Fibroblast of skin of right quadriceps (primary cell): ENCODE measurements at regions not wholly inside any gene's neighbourhood (a gene's known extent, or its start where the extent isn't known, plus 50 kb on each side); places are given as distances from the start of the nearest gene placed in this dataset.
"Not testable (repeated sequence)": the region's sequence is repeated elsewhere in the genome, so short reads cannot be mapped to it uniquely, and the experiment has no call there.

Source experiments
- DNase-seq: peaks from one replicate; pipeline ENCODE4 v3.0.0-alpha.2; 2013

DNA sequence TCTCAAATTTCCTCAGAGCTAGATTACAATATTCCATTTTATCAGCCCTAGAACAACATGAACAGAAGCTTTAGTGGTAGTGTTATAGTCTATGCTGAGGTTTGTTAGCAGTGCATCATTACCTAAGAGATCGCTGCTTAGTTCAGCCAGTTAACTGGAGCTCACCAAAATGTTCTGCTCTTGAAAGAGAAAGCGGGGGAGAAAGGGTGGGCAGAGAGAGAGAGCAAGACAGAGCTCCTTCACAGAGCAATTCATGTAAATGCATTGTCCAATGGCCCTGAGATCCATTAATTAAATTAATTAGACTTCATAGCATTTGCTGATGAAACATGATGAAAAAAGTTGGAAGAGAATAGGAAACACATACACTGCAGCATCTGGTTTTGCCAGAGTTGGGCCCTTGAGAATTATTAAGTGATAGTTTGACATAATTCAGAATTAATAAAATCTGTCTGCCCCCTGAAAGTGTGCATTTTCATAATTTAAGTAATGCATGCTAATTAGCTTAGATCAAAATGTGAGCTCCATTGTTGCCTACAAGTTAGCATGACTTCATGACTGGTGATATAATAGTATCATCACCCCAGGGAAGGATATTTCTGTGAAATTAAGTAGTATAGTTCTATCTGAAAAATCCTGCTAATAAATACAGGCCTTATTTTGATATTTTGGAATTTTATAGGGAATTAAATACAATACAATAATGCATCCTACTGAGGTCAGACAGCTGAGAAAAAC lies 86.9 kb upstream of the LYSMD4 start:
- DNase-seq, result no peak

- DNase-seq, result no peak
Measured at GRCh38 chr15:99818872-99819271, 85.6 kb upstream of the LYSMD4 start.

DNA sequence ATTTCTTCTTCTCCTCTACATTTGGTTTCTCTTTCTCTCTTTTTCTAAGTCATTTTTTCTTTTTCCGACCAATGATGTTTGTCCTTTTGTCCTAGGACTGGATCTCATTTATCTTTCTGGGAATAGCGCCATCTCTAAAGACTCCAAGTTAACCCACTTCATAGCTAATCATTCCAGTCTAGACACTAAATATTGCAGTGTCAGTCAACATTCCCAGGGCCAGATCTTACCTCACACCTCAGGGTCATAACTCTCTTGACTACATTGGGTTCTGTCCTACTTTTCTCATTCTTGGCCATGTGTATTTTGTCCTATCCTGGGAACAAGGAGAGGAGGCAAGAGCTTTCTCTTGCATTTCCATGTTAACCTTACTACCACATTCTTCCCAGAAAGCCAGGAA lies 83.6 kb upstream of the LYSMD4 start:
- not testable (repeated sequence) for DNase-seq

- DNase-seq, result not testable (repeated sequence)
Measured at GRCh38 chr15:99810663-99811062, 77.4 kb upstream of the LYSMD4 start.

DNA sequence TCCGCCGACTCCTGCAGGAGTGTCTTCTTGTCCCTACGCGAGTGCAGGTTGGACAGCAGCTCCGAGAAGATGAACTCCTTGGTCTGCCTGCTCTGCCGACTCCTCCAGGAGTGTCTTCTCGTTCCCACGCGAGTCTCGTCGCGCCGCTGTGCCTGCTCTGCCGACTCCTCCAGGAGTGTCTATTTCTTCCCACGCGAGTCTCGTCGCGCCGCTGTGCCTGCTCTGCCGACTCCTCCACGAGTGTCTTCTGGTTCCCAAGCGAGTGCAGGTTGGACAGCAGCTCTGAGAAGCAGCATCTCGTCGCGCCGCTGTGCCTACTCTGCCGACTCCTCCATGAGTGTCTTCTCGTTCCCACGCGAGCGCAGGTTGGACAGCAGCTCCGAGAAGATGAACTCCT lies 66.6 kb upstream of the LYSMD4 start:
- DNase-seq, result not testable (repeated sequence)

GRCh38 chr15:99799182-99799853 lies 66.1 kb upstream of the LYSMD4 start:
- not testable (repeated sequence) for DNase-seq

- DNase-seq, result not testable (repeated sequence)
Measured at GRCh38 chr15:99796940-99797870, 64.0 kb upstream of the LYSMD4 start.

DNA sequence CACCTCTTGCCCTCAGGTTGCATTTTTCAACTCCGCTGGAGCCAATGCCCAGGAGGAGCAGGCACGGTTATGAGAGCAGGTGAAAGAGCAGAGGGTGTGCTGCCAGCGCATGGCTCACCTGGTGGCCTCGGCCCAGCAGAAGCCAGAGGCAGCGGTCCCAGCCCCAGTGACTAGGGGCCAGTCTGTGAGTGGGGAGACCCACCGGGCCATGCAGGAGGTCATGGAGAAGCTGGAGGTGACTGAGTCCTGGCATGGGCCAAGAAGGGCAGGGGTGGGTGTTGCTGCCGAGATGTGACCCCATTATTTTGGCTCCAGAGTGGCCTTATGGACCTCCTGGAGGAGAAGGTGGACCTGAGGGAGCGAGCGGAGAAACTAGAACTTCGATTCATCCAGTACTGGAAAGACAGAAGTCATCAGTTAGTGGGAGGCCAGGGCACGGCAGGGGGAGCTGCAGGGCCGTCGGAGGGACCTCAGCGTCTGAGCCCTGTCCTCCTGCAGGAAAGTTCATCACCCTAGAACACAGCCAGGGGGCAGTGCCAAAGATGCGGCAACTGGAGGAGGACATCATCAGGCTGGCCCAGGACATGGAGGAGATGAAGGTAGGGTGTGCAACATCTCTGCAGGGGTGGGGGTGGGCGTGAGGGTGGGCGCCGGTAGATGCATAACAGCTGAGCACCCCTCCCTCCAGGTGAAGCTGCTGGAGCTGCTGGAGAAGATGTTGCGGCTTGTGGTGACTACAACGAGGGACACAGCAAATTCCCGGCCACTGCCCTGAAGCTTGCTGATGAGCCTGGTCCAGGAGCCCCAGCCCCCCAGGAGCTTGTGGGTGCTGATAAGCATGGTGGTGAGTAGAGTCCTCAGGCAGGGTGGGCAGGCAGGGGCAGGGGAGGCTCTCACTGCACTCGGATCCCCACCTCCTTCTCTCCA lies 58.9 kb upstream of the LYSMD4 start:
- not testable (repeated sequence) for DNase-seq

DNA sequence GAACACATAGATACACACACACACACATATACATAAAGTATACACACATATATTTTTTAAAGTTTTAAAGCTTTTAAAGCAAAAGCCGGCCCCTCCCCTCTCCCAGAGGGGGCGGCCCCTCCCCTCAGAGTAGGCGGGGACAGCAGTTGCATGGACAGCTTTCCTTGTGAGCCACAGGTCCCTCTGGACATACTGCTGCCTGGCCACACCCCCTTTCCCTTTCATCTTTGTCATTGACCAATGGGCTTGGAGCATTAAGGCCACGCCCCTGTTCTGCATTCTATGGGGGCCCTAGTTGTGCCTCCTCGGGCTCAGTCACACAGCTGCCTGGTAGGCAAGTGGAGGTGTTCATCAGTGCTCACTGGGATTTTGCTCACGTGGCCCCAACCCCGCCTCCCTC lies 57.5 kb upstream of the LYSMD4 start:
- DNase-seq, result peak; percentile 4

DNA sequence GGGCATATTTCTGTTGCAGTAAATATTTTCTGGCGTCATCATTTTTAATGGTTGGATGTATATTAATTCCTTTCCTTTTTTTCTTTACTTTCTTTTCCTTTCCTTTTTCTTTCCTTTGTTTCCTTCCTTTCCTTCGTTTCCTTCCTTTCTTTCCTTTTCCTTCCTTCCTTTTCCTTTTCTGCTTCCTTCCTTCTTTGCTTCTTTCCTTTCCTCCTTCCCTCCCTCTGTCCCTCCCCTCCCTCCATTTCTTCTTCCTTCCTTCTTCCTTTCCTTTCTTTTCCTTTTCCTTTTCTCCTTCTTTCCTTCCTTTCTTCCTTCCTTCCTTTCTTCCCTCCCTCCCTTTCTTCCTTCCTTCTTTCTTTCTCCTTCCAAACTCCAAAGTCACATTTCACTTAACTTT lies 54.9 kb upstream of the LYSMD4 start:
- DNase-seq, result no peak

GRCh38 chr15:99784800-99785199 lies 51.6 kb upstream of the LYSMD4 start:
- not testable (repeated sequence) for DNase-seq

DNA sequence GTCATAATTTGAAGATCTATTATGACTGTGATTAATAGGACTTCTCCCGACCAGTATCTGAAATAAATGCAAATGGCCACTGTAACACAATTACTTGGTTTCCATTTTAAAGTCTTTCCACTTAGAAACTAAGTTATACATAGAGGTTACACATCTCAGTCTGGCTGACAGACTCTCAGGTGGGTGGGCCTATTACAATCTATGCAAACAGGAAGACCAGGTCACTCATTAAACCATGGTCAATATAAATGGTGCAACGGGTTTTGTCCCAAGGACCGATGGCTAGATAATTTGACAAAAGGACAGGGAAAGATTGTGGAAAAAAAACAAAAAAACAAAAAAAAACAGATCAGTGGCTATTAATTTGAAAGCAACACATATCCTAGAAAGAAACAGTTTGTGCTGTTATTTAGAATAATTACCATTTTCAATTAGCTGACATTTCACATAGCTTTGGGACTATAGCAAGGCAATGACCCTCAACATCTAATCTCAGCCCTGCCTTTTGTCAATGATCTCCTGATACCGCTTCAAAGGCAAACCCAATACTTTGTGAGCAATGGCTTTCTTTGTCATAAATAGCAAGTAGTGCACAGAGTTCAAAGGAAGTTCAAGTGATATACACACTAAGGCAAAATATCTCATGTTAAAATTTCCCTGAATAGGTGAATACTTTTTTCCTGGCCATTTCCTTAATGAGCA lies 50.8 kb upstream of the LYSMD4 start:
- not testable (repeated sequence) for DNase-seq
